NCI-H510A (cell line): ENCODE measurements at regions not wholly inside any gene's neighbourhood (a gene's known extent, or its start where the extent isn't known, plus 50 kb on each side); places are given as distances from the start of the nearest gene placed in this dataset.

Source experiments
- DNase-seq: peaks from one replicate; lab custom pipeline; 2025; lab: John Stamatoyannopoulos, UW

DNA sequence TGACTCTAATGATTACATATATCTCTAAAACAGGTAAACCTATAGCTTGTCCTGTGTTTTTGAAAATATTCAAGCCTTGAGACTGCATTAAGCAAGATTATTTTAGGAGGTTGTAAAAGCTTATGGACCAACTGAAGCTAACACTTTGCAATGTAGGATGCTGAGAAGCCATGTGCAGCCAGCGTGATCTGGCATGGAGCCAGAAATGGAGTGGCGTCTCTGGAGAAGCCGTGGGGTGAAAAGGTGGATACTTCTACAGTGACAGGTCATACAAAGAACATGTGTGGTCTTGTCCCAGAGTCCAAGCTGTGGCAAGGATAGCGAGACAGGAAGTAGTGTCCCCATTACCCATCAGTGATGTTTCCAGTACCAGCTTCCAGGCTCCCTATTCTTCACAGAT is 100.8 kb upstream of the CD180 start:
- DNase-seq, result no peak

GRCh38 chr5:67294266-67294938 is 97.8 kb upstream of the CD180 start:
- no peak for DNase-seq

DNA sequence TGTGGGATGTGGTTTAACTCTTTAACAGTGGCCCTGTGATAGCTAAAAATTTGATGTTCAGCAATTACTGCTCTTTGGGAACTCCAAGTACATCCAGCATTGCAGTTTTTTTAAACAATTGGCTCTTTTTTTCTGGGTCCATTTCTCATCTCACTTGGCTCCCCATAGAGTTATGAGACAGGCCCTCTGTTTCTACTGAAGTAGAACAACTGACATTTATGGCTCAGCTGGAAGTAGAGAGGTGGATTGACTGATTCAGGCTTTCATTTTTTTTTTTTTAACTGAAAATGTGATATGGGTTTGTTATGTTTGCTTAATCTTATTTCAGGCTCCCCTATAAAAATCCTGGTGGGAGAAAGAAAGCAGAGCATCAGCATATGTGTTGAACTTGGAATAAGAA is 96.6 kb upstream of the CD180 start:
- DNase-seq, result no peak

GRCh38 chr5:67292201-67292940 is 95.8 kb upstream of the CD180 start:
- DNase-seq, result no peak

DNA sequence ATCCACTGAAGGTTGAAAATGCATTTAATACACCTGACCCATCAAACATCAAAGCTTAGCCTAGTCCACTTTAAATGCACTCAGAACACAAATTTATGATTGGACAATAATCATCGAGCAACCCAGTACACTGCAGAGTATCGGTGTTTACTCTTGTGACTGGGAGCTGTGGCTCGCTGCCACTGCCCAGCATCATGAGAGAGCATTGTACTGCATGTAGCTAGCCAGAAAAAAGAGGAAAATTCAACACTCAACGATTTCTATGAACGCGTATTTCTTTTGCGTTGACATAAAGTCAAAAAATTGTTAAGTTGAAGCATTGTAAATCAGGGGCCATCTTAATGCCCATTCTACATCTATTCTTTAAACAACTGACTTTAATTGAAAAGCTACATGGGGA is 95.1 kb upstream of the CD180 start:
- no peak for DNase-seq

GRCh38 chr5:67291066-67291465 is 94.5 kb upstream of the CD180 start:
- DNase-seq, result no peak

DNA sequence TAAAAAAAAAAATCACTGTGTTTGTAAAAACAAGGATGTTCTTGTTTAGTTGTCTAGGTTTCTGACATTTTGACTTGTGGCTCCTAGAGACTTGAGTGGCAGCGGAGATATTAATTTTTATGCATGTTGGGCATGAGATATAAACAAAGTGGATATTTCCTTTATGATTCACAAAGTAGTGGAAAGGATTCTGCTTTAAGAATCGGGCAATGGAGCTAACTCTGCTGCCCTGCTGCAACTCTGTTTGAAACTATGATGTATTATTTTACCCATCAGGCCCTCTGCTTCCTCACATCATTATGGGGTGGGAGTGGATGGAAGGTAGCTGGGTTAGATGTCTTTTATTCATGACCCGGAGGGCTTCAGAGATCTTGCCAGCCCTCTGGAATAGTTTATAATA is 94.1 kb upstream of the CD180 start:
- DNase-seq, result no peak

- no peak for DNase-seq
These were observed 93.3 kb upstream of the CD180 start for GRCh38 chr5:67289763-67290521.

- no peak for DNase-seq
These were observed 91.1 kb upstream of the CD180 start for GRCh38 chr5:67287510-67288268.

GRCh38 chr5:67286006-67286405 is 89.4 kb upstream of the CD180 start:
- DNase-seq, result no peak

DNA sequence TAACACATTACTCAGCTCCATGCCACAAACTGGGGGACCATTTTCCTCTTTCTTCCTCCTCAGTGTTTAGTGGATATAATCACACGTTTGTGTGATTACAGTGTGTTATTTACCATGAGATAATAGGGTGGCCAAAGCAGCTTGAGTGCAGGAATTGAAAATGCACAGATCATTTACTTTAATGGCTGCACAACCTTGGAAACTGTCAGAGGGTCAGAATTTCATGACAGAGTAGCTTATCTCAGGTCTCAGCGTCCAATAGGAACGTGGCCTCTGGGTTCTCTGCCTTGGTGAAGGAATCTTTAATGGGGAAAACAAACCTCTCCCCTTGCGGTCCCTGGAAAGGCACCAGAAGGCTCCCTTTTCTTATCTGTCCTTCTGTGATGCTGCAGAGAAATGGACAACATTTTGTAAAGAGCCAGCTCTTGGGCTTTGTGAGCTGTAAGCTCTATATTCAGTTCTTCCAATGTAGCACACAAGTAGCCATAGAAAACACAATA is 87.4 kb upstream of the CD180 start:
- DNase-seq, result no peak

DNA sequence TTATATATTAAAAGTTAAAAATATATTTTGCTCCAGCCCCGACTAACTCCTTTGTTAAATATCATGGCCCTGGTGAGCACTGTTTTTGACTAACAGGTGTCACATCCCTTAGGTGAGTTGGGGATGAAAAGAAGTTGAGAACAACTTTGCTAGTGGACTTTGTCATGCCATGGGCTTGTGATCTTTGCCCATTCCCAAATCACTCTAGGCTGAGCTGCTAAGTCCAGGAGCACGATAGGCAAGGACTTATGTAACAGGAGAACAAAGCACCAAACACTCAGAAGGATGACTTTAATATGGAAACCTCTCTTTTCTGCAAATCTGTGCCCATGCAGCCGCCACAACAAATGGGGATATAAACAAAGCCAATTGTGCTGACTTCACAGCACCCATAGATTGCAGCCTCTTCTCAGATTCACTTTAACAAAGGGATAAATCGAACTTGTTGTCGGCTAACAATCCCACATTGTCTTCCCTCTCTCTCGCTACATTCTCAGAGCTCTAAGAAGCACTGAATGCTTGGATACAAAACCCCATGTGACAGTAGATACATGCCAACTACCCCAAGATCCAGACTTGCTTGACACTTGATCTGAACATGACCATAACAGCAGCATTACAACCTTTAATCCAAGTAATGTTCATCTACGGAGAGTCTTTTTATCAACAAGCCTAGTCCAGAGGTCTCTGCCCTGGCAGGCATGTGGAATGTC is 86.8 kb upstream of the CD180 start:
- DNase-seq, result no peak

- no peak for DNase-seq
These were observed 85.3 kb upstream of the CD180 start for GRCh38 chr5:67281874-67282273.

GRCh38 chr5:67273689-67274356 is 77.2 kb upstream of the CD180 start:
- no peak for DNase-seq

DNA sequence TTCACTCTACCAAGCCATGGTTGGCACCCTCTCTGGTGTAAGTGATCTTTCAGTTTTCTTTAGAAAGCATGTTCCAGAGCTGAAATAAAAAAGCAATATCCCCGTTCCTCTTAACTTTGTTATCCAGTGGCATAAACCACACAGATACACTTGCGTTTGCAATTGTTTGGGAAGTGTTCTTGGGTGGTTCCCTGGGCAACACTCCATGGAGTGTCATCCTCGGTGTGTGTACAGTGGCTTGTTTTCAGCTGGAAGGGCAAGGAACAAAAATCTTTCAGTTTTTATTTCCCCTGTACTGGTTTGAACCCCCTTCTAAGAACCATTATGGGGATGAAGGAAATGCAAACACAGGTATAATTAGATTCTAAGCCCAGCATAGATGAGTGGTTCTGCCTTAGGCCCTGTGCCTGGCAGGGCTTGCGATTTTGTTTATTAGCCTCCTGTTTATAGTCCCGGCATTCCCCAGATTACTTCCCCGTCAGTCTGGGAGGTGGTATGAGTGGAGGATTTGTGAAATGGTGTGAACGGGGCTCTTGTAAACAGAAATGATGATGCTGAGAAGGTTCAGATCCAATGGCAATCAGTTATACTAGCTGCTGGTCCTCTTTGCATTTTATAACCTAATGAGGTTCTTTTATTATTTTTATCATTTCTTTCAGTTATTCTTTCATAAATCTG is 76.0 kb upstream of the CD180 start:
- DNase-seq, result no peak

DNA sequence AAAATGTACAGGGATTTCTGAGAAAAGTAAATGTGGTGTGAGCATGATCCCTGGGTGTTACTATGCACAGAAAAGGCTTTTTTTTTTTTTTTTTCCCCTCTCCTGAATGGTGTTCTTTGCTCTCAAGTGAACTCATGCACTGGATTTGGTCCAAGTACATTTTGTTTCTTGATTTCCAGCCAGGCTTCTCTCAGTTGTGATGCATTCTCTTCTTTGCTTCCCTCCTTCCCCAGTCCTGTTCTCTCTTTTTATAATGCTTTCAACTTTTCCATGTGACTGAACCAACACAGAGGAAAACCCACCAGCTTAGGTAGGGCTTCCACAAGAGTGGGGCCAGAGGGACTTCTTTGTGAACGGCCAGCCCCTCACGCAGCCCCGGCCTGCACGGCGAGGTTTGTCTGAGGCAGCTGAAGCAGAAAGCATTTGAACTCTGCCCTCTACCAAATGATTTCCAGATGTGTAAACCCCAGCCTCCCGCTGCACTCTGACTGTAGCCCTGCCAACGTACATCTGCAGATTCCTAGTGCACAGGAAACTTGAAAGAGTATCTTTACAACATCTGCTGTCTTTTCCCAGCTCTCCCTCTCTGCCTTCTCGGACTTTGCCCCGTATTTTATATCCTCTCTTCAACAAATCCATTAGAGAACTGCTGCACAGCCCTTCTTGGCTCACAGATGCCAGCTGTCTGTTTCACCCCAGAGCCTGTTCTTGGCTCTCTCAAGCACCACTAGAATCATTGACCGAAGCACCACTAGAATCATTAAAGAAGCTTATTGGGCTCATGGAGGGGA is 71.8 kb upstream of the CD180 start:
- DNase-seq, result no peak

- DNase-seq, result no peak
These were observed 71.1 kb upstream of the CD180 start for GRCh38 chr5:67267512-67268216.

DNA sequence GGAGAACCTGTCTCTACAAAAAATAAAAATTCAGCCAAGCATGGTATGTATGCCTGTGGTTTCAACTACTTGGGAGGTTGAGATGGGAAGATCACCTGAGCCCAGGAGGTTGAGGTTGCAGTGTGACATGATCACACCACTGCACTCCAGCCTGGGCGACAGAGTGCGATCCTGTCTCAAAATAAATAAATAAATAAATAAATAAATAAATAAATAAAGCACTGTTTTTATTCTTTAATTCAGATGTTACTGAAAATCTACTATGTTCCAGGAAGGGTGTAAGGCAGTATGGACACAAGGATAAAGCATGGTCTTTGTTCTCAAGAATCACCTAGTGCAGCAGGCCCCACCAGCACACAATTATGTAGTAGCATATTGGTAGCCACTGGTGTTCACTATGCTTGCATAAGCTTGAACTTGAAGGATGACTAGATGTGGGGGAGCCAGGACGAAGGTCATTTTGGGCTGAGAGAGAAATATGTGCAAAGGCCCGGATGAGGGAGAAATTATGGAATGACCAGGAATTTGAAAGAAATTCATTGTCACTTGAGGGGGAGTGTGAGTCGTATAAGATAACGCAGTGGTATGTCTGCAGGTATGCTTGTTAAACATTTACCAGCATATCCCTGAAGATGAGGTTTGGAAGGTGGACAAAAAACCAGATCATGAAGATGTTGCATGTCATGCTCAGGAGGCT is 70.2 kb upstream of the CD180 start:
- DNase-seq, result no peak
